Osteocyte (in vitro differentiated cells): ENCODE measurements at regions not wholly inside any gene's neighbourhood (a gene's known extent, or its start where the extent isn't known, plus 50 kb on each side); places are given as distances from the start of the nearest gene placed in this dataset.
A peak's percentile ranks its signal among the peaks of the same experiment; 100 is the strongest.

Experiments used
- DNase-seq: peaks from one replicate; pipeline ENCODE4 v3.0.0; 2021; ENCODE audit warnings: mixed read lengths; ENCODE audit not compliant: unreplicated experiment; ENCODE audit errors: extremely low spot score
- H3K27ac Mint-ChIP-seq: one replicate; pipeline ENCODE4 v1.8.0; 2021; ENCODE audit warnings: mild to moderate bottlenecking, mixed read lengths; ENCODE audit not compliant: unreplicated experiment
- H3K27me3 Mint-ChIP-seq: one replicate; pipeline ENCODE4 v1.8.0; 2021; ENCODE audit warnings: mixed read lengths; ENCODE audit not compliant: unreplicated experiment
- H3K36me3 Mint-ChIP-seq: one replicate; pipeline ENCODE4 v1.8.0; 2021; ENCODE audit warnings: mixed read lengths; ENCODE audit not compliant: unreplicated experiment
- H3K4me1 Mint-ChIP-seq: one replicate; pipeline ENCODE4 v1.8.0; 2021; ENCODE audit warnings: mixed read lengths; ENCODE audit not compliant: unreplicated experiment
- H3K4me3 Mint-ChIP-seq: one replicate; pipeline ENCODE4 v1.8.0; 2021; ENCODE audit warnings: mild to moderate bottlenecking, moderate library complexity, mixed read lengths; ENCODE audit not compliant: unreplicated experiment
- H3K9me3 Mint-ChIP-seq: one replicate; pipeline ENCODE4 v1.8.0; 2021; ENCODE audit warnings: mixed read lengths; ENCODE audit not compliant: unreplicated experiment
- TF ChIP-seq, protein P1 (sequence below): fragments of 200-600 bp; sonication (generic); IDR thresholded peaks from 2 replicates; pipeline ENCODE4 v1.5.0; 2021; ENCODE audit warnings: antibody characterized with exemption, mild to moderate bottlenecking, moderate library complexity

DNA sequence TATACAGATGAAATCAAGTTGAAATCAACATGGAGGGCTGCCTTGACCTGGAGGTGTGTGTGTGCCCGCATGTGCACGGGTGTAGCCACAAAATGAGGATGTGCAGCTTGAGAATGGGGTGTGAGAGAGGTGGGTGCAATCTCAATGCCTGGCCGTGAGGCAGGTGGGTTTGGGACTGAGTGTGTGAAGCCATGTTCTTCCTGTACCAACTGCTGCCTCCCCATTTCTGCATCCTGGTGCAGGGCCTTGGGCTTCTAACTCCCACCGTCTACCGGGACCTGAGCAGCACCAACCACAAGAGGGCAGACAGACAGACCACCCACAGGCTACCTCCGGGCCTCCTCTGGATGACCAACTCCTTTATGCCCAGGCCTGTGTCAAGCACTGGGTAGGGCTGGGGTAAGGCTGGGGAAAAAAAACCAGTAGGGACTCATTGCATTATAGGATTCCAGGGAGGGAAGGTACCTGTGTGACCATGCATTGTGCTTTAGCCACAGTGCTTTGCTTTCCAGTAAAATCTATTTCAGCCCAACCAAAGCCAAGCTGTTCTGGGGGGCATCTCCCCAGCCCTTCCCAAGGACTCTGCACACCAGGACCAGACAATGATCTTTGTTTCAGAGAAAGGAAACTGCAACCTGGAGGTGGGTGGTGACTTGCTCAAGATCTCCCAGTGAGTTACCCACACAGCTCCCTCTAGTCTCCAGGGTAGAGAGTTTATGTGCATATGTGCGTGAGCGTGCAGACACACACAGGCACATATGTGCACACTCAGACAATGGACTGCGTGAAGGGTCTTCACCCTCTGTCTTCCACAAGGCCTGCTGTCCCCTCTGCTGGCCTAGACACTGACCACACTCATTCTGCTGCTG is 162.2 kb upstream of the TLE3 start:
- peaks cover 77% of the 10 kb centered on the region for H3K27me3 Mint-ChIP-seq
- TF ChIP-seq, protein P1, sequence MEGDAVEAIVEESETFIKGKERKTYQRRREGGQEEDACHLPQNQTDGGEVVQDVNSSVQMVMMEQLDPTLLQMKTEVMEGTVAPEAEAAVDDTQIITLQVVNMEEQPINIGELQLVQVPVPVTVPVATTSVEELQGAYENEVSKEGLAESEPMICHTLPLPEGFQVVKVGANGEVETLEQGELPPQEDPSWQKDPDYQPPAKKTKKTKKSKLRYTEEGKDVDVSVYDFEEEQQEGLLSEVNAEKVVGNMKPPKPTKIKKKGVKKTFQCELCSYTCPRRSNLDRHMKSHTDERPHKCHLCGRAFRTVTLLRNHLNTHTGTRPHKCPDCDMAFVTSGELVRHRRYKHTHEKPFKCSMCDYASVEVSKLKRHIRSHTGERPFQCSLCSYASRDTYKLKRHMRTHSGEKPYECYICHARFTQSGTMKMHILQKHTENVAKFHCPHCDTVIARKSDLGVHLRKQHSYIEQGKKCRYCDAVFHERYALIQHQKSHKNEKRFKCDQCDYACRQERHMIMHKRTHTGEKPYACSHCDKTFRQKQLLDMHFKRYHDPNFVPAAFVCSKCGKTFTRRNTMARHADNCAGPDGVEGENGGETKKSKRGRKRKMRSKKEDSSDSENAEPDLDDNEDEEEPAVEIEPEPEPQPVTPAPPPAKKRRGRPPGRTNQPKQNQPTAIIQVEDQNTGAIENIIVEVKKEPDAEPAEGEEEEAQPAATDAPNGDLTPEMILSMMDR = peak; percentile 10
- H3K9me3 Mint-ChIP-seq = no peaks in the 10 kb centered on the region
- DNase-seq = no peak
- no peaks in the 10 kb centered on the region for H3K36me3 Mint-ChIP-seq
- no peak overlapping the region for H3K27ac Mint-ChIP-seq
- H3K4me3 Mint-ChIP-seq = no peak overlapping the region
- peaks cover 2% of the 10 kb centered on the region for H3K4me1 Mint-ChIP-seq

GRCh38 chr15:70259028-70259424 is 161.3 kb upstream of the TLE3 start:
- H3K36me3 Mint-ChIP-seq = no peaks in the 10 kb centered on the region
- no peak for DNase-seq
- H3K4me1 Mint-ChIP-seq = peaks cover 2% of the 10 kb centered on the region
- TF ChIP-seq, protein P1 = no peak
- no peak overlapping the region for H3K4me3 Mint-ChIP-seq
- H3K27me3 Mint-ChIP-seq = peaks cover 77% of the 10 kb centered on the region
- H3K9me3 Mint-ChIP-seq = no peaks in the 10 kb centered on the region
- H3K27ac Mint-ChIP-seq = no peak overlapping the region

DNA sequence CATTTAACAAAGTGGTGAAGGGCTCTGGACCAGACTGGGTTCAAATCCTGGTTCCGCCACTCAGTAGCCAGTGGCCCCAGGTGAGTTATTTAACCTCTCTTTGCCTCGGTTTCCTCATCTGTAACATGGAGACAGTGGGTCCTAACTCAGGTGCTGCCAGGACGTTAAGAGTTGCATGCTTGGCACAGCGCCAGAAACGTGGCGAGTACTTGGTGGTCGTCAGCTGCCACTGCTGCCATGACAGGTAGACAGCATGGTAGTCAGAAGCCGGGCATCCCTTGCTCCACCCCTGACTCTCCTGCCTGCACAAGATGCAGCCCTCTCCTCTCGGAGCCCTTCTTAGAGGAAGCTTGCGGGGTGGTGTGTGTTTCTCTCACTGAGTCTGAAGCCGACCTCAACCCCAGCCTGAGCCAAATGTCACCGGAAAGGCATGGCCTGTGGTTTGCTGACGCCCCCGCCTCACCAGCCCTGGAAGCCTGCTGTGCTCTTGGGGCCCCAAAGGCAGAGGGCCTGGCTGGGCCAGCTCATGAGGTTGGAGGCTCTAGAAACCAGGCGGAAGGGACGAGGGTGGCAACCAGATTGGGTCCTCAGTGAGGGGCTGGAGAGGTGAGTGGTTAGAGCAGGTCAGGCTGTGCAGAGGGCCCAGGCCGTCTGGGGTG is 160.8 kb upstream of the TLE3 start:
- Mint-ChIP-seq H3K4me1 (no peaks in the 10 kb centered on the region), H3K9me3 (no peaks in the 10 kb centered on the region), H3K27me3 (peaks cover 77% of the 10 kb centered on the region), H3K4me3 (no peak overlapping the region), H3K36me3 (no peaks in the 10 kb centered on the region), H3K27ac (no peak overlapping the region)
- TF ChIP-seq, protein P1 = no peak
- DNase-seq = no peak

DNA sequence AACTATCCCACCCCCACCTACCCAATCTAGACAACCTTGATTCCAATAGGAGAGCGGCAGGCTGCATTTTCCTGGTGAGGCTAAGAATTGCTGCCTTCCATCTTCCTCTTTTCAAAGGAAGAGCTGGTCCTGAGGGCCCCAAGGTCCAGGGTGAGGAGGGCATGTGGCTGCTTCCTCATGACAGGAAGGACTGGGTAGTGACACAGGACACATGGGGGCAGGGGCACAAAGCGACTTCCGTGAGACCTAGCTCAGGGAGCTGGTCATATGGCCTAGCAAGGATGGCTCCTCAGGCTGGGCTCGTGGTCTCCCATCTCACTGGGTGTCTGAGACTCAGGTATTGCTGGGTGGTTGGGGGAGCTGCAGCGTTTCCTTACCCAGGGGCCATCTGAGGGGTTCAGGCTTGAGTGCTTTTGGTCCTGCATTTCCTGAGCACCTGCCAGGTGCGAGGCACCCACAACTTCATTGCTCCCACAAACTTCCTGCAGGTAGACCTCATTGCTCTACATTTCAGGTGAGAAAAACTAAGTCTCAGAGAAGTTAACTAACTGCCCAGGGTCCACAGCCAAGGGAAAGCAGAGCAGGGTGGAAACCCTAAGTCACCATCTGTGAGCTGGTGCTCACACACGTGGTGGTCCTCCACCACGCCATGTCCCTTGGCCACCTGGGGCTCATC is 160.0 kb upstream of the TLE3 start:
- TF ChIP-seq, protein P1 = no peak
- peaks cover 74% of the 10 kb centered on the region for H3K27me3 Mint-ChIP-seq
- no peaks in the 10 kb centered on the region for H3K9me3 Mint-ChIP-seq
- H3K4me1 Mint-ChIP-seq = no peaks in the 10 kb centered on the region
- no peaks in the 10 kb centered on the region for H3K36me3 Mint-ChIP-seq
- no peak overlapping the region for H3K27ac Mint-ChIP-seq
- DNase-seq = no peak
- no peak overlapping the region for H3K4me3 Mint-ChIP-seq

GRCh38 chr15:70257047-70257446 is 159.3 kb upstream of the TLE3 start:
- no peak for DNase-seq
- H3K9me3 Mint-ChIP-seq = no peaks in the 10 kb centered on the region
- no peaks in the 10 kb centered on the region for H3K36me3 Mint-ChIP-seq
- peaks cover 71% of the 10 kb centered on the region for H3K27me3 Mint-ChIP-seq
- no peak overlapping the region for H3K4me3 Mint-ChIP-seq
- TF ChIP-seq, protein P1 = no peak
- H3K27ac Mint-ChIP-seq = no peak overlapping the region
- H3K4me1 Mint-ChIP-seq = no peaks in the 10 kb centered on the region
